GM18867 (cell line): ENCODE measurements at regions not wholly inside any gene's neighbourhood (a gene's known extent, or its start where the extent isn't known, plus 50 kb on each side); places are given as distances from the start of the nearest gene placed in this dataset.

Source experiments
- ATAC-seq: cut with Tn5 transposase; IDR thresholded peaks from one replicate; pipeline ENCODE4 v1.9.1; 2021; ENCODE audit warnings: mild to moderate bottlenecking, moderate library complexity; ENCODE audit not compliant: unreplicated experiment

DNA sequence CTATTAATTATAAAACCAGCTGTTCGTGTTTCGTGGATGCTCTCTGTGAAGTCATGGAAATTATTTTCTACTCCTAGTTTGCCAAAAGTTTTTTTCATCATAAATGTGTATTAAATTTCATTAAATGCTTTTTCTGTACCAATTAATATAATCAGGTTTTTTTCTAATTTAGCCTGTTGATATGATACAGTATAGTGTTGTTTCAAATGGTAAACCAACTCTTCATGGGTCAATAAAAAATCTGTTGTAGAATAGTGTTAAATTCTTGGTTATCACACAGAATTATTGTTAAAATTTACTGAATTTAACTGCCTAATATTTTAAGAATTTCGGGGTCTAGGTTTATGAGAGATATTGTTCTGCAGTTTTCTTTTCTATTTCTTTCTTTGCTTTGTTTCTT lies 505.9 kb upstream of the MANEA start:
- ATAC-seq = no peak

DNA sequence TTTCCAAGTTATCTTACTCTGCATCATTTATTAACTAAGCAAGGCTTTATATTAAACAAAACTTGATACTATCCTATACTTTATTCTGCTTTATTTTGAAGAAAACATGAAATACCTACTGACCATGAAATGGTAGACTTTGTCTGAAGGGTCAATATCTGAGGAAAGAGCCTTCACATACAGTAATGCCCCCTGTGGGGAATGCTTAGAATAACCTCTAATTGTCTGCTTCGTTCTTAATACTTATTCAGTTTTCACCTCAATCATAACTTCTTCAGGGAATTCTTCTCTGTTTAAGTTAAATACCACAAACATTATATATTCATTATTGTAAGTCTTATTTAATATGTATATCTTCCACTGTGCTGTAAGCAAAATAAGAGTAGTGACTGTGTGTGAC lies 498.9 kb upstream of the MANEA start:
- no peak for ATAC-seq

DNA sequence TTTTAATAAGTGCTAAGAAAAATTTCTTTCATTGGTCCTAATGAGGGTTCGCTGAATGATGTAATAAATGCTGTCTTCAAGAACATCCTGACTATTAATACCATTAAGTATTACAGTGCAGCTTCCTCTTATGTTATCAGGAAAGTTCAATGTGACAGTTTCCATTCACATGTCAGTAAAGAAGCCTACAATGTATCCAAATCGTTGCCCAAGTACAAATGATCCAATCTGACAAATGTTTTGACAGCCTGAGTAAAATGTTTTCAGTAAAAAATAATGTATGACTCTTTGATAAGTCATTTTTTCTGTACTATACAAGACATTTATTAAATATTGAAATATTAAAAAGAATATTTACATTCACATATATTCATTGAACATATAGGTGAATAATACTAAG lies 496.1 kb upstream of the MANEA start:
- no peak for ATAC-seq

DNA sequence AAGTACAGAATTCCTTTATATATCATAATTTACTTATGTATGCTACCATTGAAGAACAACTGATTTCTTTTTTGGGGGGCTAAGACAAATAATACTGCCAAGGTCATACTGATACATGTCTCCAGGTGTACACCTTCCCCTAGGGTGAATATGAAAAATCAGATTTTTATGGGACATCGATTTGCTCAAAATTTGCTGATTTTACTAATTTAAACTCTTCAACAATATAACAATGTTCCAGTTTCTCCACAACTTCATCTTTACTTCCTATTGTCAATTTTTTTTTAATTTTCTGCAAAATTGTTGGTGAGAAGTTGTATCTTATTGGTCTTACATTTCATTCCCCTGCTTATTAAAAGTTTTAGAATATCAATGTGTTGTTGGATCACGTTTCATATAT lies 495.4 kb upstream of the MANEA start:
- ATAC-seq = no peak

DNA sequence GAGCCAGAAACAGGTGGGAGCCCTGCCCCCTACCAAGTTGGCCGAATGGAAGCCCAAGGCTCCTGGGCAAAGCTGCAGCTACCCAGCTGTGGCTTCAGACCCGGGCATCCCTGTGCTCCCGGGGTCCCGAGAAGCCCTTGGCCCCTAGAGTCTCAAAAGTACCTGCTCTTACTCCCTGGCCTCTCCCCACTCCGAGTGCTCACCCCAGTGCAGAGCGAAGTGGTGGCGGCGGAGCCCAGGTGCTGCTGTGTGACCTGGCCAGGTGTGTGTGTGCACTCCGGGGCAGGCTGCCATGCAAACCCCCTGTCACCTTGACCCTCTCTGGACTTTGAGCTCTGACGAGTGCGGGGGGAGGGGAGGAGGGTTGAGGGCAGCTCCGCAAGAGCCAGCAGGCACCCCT lies 493.8 kb upstream of the MANEA start:
- ATAC-seq = no peak

DNA sequence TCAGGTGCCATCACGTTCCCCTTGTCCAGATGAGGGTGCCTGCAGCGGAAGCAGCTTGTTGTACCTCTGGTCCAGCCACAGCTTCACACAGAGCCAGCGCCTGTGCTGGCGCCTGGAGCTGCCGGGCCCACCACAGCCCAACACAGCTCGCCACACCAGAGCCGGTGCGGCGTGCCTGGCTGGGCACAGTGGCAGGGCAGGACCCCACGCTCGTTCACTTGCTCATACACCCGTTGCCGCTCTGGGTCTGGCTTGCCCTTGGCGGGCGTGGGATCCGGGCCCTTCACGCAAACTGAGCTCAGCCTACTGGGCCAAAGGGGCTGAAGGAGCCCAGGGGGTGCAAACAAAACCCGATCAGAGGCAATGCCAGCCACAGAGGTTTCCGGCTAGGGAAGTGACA lies 492.5 kb upstream of the MANEA start:
- ATAC-seq = no peak

DNA sequence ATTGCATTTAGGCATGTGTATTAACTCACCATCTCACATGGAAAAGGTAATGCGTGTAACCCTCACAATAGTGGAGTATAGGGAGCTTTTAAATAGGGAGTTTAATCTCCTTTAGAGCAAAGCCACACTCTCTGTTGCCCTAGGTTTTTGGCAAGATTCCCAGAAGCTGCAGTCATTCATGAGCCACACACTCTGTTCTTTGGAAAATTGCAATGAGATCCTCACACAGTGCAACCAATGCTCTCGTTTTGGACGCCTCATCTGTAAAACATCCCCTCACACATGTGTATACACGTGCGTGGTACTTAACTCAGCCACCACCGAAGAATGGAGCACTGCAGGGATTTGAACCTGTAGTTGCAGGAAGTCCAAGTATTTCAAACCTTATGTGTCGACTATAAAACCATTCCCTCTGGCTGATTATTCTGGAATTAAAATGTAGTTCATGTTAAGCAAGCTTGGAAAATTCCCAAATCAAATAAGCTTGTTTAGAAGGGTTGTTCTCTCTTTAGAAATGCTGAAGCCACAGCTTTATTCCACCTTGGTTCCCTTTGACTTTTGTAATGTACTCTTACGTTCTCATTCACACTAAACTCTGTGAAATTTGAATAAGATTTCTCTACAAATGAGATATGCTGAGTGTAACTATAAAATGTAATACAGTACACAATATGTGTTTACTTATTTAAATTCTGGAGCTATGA lies 489.8 kb upstream of the MANEA start:
- ATAC-seq = no peak

DNA sequence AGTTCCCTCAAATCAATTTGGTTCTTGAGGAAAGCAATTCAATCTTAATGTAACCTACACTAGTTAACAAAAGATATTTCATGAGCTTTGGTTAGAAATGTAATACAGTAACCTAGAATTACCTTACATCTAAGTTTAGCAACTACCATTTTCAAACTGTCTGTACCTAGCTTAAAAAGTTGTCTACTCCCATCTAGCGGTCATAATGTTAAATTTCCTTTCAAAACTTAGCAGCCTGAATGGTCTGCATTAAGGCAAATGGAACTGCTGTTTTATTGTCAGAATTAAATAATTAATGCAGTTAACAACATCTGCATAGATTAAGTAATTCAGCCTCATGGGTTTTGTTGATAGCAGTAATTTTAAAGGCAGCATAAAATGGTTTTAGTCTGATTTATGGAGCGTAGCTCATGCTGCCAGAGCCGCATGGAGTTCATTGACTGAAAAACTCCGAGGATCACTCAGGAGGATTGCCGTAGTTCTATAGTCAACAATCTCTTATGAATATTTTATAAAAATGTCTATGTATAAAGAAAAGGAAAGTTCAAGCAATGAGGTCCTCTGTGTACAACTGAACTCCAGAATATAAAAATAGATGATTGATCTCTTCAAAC lies 485.4 kb upstream of the MANEA start:
- ATAC-seq = peak; percentile 88

DNA sequence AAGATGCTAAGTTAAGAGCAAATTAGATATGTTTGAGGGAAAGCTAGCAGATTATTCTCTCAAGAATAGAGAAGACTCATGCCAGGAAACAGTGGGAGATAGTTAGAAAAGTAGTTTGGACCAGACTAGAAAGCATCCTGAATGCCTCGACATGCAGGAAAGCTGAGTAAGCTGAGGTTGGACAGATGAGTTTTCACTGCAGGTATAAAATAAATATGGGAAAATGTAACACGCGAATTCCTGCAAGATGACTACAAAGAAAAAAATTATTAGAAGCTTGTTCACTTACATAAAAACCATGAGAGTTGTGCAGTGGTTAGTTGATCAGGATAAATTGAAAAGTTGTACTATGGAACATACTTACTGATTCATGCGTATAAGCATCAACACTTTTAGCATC lies 484.2 kb upstream of the MANEA start:
- no peak for ATAC-seq

DNA sequence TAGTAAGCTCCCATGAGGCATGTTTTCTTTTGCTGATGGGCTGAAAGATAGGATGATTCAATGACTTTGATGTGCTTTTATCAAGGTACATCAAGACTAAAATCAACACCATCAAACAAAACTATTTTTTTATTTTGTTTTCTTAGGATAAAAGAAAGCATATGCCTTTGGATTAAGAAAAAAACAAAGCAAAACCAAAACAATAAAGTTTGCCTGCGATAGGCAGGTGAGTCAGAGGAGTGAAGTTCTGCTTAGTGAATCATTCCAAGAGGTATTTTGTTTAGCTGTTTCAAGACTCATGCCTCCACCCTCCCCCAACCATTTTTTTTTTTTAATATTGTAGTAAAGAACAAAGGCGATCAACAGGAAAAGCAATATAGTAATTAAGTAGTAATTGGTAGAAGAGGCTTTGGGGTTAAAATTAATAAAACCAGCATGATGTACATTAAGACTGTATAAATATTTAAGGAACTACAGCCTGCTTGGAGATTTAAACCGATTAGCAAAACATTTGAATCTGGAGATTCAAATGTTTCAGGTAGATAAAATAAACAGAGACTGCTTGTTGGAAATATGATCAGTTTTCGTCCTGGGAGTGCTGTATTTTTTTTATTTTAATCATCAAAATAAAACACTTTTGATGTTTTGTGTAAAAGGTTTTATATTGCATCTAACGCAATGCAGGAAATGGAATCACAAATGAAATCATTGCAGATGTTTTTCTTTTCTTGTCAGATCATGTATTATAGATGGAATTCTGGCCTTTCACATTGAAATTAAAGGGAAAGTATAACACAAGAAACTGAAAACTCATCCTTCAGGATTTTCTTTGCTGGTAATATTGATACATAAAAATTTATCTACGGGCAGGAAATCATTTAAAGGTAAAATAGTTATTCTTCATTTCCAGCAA lies 482.3 kb upstream of the MANEA start:
- ATAC-seq = no peak

DNA sequence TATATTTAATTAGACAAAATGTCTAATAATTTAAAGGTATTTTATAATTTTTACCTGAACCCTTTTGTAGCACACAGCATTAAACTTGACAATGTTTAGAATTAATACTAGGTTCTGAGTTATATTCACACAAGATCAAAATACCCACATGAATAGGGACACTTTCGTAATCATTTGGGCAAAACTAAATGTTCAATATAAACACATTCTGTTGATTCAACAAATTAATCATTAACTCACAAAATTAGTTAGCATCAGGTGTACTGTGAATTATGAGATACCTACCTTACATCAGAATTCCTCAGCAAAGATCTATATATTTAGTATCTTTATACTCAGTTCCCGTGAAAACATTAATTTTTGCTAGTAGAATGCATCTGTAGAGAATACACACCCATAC lies 481.5 kb upstream of the MANEA start:
- ATAC-seq = no peak

DNA sequence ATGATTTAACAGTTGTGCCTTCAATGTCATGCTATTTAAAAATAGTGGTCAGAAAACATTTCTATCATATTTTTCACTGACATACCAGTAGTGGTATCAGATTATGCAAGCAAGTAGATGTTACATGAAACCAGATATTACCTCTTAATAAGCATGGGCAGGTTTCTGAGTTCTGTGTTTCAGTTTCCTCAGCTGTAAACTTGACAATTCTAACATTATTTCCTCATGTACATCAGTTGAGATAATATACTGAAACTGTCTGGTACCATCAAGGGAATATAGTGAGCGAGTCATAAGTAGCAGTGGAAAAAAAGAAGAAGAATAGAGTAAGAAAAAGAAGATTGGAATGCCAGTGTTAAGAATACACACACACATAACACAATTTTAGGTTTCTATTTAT lies 477.9 kb upstream of the MANEA start:
- ATAC-seq = peak; percentile 42

DNA sequence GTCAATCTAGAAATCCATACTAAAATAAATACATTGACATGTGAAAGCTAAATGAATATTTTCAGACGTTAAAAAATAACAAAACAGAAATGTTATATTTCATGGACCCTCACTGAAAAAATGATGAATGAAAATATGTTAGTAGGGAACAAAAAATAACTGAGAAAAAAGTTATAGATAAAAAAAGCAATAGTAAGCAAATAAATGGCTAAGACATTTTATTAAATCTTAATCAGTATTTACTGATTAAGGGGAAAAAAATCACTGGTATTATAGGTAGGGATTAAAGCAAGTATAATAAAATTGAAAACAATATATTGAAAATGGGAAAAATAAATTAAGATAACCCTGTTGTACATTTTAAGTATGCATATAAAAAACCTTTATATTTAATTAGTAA lies 468.1 kb upstream of the MANEA start:
- ATAC-seq = no peak

DNA sequence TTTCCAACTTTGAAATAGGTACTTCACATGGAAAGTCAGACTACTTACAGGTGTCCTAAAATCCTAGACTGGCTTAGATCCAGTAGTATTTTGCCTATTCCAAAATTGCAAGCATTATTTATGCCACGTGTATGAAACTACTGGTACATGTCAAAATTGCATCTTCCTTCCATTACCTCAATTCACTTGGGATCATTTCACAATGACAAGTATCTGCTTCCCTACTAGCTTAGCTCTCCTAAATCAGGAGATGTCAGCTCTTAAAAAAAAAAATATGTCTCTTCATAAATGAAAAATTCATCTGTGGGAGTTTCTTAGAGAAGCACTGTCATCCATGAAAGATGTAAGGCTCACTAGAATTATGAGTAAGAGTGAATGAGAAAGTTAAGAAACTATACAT lies 466.6 kb upstream of the MANEA start:
- ATAC-seq = no peak

DNA sequence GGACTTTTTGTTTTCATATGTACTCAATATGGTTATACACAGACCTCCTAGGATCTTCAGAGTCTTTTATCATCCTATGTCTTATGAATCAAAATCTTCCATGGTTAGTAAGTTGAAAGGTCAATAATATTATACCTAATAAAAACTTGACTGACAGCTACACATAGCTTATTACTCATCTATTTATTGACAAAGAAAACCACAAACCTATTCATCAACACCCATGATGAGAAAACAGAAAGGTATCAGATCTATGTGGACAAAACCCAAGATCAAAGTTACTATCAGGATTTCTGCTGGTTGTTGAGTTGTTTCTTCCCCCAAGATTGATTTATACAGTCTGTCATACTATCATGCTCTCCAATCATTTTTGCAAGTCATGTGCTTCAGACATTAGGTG lies 460.1 kb upstream of the MANEA start:
- no peak for ATAC-seq

DNA sequence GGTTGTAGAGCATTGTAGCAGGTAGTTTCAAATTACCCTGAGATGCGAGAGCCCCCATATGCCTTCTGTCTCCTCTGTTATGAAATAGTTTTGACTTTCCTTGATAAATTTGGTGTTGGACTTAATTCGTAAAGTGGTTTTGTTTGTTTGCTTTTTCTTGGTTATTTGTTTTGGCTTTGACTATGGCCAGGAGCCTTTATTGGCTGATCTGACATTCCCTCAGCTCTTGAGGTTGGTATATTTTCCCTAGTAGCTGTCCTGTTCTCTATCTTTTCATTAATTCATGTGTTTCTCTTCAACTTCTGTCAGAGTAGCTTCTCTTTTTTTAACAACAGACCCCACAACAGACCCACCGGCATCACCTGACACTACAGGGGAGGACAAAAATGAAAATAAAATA lies 457.4 kb upstream of the MANEA start:
- ATAC-seq = no peak

DNA sequence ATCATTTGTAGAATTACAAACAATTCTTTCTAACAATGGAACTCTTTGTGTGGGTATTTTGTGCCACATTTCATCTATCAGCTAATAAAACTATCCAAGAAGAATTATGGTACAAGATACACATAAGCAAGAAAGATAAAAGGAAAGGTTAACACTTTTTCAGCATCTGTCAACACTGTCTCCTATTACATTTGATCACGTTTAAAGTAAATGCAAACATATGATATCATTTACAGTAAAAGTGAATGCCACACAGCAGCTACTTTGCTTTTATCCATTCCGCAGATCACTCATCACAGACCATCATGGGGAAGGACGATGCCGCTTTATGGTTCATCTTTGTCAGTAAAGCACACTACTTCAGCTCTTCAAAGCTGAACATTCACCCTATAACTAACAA lies 456.4 kb upstream of the MANEA start:
- ATAC-seq = no peak

DNA sequence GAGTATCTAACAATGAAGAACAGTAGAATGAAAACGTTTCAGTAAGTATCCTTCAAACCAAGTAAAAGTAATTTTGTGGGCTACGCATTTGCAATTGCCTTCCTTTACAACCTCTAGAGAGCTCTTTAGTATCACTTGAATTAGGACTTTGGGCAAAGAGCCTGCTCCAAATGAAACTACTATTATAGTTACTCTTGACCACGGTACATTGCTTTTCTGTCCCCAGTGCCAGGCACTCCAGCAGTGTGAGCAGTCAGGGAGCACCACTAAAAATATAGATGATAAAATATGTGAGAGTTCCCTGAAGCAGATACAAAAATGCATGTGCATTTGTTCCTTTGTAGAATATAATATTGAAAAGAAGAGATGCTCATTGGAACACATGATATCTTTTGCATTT lies 450.1 kb upstream of the MANEA start:
- ATAC-seq = no peak

DNA sequence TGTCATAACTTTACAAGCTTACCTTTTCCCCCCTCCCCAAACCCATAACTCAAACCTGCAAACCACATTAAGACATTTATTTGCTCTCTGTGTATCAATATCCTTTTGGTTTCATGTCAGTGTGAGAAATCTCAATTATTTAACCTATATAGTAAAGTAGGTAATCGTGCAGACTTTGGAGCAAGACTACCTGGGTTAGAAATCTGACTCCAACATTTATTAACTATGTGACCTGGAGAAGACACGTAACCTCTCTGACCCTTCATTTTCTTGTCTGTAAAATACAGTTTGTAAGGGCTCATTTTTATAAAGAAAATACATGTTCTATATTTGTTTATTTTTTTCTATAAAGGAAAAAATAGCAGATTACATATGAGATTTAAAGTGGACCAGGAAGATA lies 448.9 kb upstream of the MANEA start:
- ATAC-seq = no peak

DNA sequence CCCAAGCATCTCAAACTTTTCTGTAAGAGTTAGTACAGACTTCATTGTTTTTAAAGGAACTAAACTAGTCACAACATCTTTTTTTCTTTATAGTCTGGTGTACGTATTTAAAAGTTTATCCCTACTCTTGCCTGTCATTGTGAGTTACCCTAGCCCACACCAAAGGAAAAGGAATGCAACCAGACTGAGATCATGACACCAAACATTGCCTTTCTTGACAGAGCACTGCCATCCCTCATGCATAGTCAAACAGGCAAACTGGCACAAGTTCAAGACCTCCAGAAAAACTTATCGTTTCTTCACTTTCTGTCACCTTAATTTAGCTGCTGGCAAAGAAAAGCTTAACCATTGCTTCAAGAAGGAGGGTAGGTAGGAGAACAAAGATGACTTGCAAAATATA lies 448.4 kb upstream of the MANEA start:
- no peak for ATAC-seq

DNA sequence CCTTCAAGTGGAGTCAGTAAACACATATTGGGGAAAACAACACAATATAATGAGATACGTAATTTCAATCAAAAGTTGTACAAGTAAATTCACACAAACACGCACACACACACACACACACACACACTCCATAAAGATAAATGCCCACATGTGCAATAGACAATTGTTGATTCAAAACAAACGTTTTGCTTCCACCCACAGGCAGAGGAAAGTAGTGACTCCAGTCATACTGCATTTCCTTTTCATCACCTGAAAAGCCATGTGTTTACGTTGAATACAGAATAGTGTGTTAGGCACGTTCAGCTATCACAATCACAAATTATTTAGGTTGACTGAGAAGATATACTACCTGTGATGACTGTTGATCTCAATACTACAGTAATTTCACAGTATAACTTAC lies 443.8 kb upstream of the MANEA start:
- no peak for ATAC-seq

DNA sequence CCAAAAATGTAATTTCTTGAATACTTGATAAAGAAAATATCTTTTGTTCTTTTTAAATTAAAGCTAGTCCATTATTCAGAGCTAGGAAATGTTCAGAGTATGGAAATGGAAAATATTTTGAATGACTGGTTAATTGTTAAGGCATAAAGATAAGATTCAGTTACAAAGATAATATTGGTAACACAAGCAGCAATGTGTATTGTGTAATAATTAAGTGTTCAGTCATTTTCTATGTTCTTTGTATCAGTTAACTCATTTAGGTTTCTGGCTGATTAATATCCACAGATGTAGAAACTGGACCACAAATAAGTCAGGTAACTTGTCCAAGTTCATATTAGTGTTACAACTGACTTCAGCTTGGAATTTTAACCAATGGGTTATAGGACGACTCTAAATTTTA lies 442.2 kb upstream of the MANEA start:
- ATAC-seq = no peak
